ENCODE measurements at regions not wholly inside any gene's neighbourhood (a gene's known extent, or its start where the extent isn't known, plus 50 kb on each side); places are given as distances from the start of the nearest gene placed in this dataset.

DNA sequence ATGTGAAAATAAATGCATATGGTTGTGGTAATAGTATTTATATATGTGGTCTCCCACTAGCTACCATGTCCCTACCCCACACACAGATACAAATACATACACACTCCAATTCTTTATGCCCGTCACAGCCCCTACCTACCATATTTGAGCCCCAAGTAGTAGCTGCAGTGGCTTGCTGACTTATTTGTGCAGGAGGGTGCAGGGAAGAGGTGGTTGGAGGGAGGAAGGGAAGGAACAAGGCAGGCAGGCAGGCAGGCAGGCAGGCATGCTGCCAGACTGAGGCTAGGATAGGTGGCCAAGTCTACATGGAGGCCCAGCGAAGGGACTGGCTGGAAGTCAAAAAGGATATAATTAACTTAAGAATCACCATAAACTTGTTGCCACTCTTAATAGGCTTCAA lies 82.9 kb downstream of the SCN11A start:
- Histone ChIP-seq H3K4me1 (no peaks in the 10 kb centered on the region), H3K36me3 (no peaks in the 10 kb centered on the region), H3K27ac (no peak overlapping the region), H3K27me3 (no peaks in the 10 kb centered on the region), H3K9me3 (no peaks in the 10 kb centered on the region), H3K4me3 (no peak overlapping the region)
- DNase-seq = no peak
- in situ Hi-C loops (cut with MboI; ENCODE audit: low sequenced_read_pairs in 4 of 4) = no loop called here
- no peak for ATAC-seq
- intact Hi-C loops (cut with DNase I; ENCODE audit: low total_unique reads) = no loop called here
- TF ChIP-seq POLR2A (IDR thresholded peaks at IDR 0.05) = no peak
- TF ChIP-seq, protein P1, sequence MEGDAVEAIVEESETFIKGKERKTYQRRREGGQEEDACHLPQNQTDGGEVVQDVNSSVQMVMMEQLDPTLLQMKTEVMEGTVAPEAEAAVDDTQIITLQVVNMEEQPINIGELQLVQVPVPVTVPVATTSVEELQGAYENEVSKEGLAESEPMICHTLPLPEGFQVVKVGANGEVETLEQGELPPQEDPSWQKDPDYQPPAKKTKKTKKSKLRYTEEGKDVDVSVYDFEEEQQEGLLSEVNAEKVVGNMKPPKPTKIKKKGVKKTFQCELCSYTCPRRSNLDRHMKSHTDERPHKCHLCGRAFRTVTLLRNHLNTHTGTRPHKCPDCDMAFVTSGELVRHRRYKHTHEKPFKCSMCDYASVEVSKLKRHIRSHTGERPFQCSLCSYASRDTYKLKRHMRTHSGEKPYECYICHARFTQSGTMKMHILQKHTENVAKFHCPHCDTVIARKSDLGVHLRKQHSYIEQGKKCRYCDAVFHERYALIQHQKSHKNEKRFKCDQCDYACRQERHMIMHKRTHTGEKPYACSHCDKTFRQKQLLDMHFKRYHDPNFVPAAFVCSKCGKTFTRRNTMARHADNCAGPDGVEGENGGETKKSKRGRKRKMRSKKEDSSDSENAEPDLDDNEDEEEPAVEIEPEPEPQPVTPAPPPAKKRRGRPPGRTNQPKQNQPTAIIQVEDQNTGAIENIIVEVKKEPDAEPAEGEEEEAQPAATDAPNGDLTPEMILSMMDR (IDR thresholded peaks at IDR 0.05 in 4 of 5, conservative IDR thresholded peaks at IDR 0.05 in 1 of 5) = no peak

- ATAC-seq = no peak
- intact Hi-C loops (cut with DNase I; ENCODE audit: low total_unique reads) (no loop called here), in situ Hi-C loops (cut with MboI; ENCODE audit: low sequenced_read_pairs in 4 of 4) (no loop called here)
- Histone ChIP-seq H3K36me3 (no peaks in the 10 kb centered on the region), H3K27me3 (no peaks in the 10 kb centered on the region), H3K27ac (no peak overlapping the region), H3K4me1 (no peaks in the 10 kb centered on the region), H3K9me3 (no peaks in the 10 kb centered on the region), H3K4me3 (no peak overlapping the region)
- TF ChIP-seq, protein P1 (IDR thresholded peaks at IDR 0.05 in 4 of 5, conservative IDR thresholded peaks at IDR 0.05 in 1 of 5) = no peak
- no peak for TF ChIP-seq POLR2A (IDR thresholded peaks at IDR 0.05)
- no peak for DNase-seq
Measured at GRCh38 chr3:38968403-38968802, 83.3 kb downstream of the SCN11A start.

GRCh38 chr3:38967693-38967989 lies 84.1 kb downstream of the SCN11A start:
- H3K9me3 ChIP-seq = no peaks in the 10 kb centered on the region
- intact Hi-C loops (cut with DNase I; ENCODE audit: low total_unique reads) (no loop called here), in situ Hi-C loops (cut with MboI; ENCODE audit: low sequenced_read_pairs in 4 of 4) (no loop called here)
- no peaks in the 10 kb centered on the region for H3K4me1 ChIP-seq
- DNase-seq = no peak
- H3K4me3 ChIP-seq = no peak overlapping the region
- TF ChIP-seq, protein P1 (IDR thresholded peaks at IDR 0.05 in 4 of 5, conservative IDR thresholded peaks at IDR 0.05 in 1 of 5) = no peak
- no peak for TF ChIP-seq POLR2A (IDR thresholded peaks at IDR 0.05)
- no peak for ATAC-seq
- no peak overlapping the region for H3K27ac ChIP-seq
- no peaks in the 10 kb centered on the region for H3K36me3 ChIP-seq
- H3K27me3 ChIP-seq = no peaks in the 10 kb centered on the region

DNA sequence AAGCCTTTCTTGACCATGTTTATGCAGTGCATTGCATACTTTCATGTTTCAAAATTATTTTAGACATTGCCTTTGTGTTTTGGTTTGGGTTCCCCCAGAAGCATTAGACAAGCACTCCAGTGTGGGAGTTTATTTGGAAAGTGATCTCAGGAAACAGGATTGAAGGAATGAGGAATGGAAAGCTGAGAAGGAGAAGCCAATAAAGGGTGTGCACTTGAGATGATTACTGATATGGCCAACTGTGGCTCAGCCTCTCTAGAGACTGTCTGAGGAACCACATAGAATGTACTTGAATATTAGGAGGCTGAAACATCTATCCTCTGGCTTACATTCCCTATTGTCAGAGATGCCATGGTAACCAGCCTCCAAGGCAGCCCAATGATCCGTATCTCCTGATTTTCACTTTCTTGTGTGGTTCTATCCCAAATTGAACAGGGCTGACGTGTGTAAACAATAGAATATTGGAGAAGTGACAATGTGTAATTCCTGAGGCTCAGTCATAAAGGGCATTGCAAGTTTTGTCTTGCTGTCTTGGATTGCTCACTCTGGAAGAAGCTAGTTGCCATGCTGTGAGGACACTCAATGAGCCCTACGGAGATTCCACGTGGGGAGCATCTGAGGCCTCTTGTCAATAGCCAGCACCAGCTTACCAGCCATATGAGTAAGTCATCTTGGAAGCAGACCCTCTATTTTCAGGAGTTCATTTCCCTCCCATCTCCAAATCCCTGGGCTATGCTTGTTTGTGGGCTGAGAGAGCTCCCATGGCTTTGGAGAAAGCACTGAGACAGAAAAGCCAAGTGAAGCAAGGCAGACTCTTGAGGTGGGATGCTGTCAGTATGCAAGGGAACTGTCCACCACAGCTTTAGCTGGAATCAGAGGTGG lies 84.7 kb downstream of the SCN11A start:
- TF ChIP-seq, protein P1 (IDR thresholded peaks at IDR 0.05 in 4 of 5, conservative IDR thresholded peaks at IDR 0.05 in 1 of 5) = no peak
- no peak for TF ChIP-seq POLR2A (IDR thresholded peaks at IDR 0.05)
- Histone ChIP-seq H3K27ac (no peak overlapping the region), H3K36me3 (no peaks in the 10 kb centered on the region), H3K4me1 (no peaks in the 10 kb centered on the region), H3K4me3 (no peak overlapping the region), H3K9me3 (no peaks in the 10 kb centered on the region), H3K27me3 (no peaks in the 10 kb centered on the region)
- intact Hi-C loops (cut with DNase I; ENCODE audit: low total_unique reads) (no loop called here), in situ Hi-C loops (cut with MboI; ENCODE audit: low sequenced_read_pairs in 4 of 4) (no loop called here)
- DNase-seq (no peak), ATAC-seq (no peak)

DNA sequence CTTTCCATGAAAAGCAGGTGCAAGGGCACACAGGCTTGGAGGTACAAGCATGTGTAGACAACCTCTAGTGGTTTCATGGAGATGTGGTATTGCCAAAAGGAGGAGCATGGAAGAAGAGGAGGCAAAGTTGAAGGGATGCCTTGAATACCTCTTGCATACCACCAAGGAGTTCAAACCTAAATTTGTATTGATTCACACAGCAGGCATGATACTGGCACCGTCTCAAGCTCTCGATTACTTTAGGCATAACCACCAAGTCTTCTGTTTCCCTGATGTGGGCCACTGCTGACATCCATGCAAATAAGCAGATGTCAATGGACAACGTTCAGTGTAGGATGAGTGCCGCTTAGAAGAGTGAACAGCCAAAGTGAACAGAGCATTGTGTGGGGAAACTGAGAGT lies 87.1 kb downstream of the SCN11A start:
- Histone ChIP-seq H3K27me3 (no peaks in the 10 kb centered on the region), H3K4me3 (no peak overlapping the region), H3K36me3 (no peaks in the 10 kb centered on the region), H3K9me3 (no peaks in the 10 kb centered on the region), H3K4me1 (no peaks in the 10 kb centered on the region), H3K27ac (no peak overlapping the region)
- in situ Hi-C loops (cut with MboI; ENCODE audit: low sequenced_read_pairs in 4 of 4) (no loop called here), intact Hi-C loops (cut with DNase I; ENCODE audit: low total_unique reads) (no loop called here)
- no peak for ATAC-seq
- TF ChIP-seq POLR2A (IDR thresholded peaks at IDR 0.05) = no peak
- TF ChIP-seq, protein P1 (IDR thresholded peaks at IDR 0.05 in 4 of 5, conservative IDR thresholded peaks at IDR 0.05 in 1 of 5) = no peak
- no peak for DNase-seq
